ENCODE measurements at regions not wholly inside any gene's neighbourhood (a gene's known extent, or its start where the extent isn't known, plus 50 kb on each side); places are given as distances from the start of the nearest gene placed in this dataset.

DNA sequence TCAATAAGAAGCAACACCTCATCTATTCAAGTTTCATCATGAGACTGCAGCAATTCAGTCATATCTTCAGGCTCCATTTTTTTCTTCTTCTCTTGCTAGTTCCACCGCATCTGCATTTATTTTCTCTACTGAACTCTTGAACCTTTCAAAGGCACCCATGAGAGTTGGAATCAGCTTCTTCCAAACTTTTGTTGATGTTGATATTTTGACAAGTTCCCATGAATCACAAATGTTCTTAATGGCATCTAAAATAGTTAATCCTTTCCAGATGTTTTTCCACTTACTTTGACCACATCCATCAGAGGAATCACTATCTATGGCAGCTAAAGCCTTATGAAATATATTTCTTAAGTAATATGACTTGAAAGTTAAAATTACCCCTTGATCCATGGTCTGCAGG lies 434.3 kb downstream of the GPATCH2 start:
- no peak for DNase-seq

DNA sequence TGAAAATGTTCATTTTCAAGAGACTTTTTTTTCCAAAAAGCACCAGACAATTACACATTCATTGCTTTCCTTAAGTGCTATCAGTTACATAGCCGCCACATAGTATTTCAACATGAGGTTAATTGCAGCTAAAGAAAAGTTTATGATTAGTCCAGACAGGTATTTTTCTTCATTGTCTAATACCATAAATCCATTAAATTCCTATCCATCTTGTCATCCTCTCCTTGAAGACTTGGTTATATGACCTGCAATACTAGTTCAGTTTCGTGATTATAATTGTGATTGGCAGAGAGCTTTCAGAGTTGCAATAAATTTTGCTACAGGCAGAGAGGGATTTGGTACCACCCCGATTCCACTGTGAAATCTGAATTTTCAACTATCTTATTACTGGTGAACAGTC lies 437.7 kb downstream of the GPATCH2 start:
- no peak for DNase-seq

DNA sequence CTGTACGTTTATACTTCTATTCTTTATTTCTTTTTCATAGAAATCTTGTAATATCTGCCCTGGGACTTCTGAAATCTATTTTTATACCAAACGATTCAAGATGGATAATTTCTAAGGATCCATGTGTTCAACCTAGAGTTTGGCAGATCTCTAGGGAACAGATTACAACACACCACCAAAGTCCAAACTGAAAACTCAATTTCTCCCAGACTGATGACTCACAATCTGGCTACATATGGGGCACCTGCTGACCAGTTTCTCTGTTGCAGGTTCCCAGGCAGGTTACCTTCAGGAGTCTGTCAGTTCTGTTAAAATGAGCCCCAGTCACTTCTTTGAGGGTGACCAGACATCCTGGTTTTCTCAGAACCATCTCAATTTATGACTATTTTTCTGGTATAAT lies 439.4 kb downstream of the GPATCH2 start:
- no peak for DNase-seq

DNA sequence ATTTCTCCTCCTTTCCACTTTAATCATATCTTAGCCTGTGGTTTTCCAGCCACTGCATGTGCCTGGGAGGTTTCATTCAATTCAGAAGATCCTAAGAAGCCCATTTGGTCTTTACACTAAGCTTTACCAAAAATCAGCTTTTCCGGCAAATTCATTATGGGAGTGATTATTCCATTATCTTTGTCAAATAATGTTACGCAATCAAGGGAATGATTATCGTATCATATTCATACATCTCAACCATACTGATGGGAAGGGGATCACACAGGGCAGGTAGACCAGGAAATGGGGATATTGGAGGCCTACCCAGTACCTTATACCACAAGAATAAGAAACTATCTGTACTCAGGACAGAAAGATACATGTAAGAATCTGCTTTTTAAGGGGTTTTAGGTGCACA lies 440.5 kb downstream of the GPATCH2 start:
- no peak for DNase-seq

DNA sequence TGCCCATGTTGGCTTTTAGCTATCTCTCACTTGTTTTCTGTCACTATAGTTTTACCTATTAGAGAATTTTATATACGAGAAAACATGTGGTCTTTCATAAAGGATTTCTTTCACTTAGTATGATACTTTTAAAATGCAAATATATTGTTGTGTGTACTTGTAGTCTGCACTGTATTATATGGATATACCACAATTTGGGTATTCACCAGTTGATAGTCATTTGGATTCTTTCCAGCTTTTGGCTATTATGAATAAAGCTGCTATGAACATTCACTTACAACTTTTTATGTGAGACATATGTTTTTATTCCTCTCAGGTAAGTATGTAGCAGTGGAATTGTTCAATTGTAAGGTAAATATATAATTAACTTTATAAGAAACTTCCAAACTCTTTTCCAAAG lies 441.5 kb downstream of the GPATCH2 start:
- no peak for DNase-seq

DNA sequence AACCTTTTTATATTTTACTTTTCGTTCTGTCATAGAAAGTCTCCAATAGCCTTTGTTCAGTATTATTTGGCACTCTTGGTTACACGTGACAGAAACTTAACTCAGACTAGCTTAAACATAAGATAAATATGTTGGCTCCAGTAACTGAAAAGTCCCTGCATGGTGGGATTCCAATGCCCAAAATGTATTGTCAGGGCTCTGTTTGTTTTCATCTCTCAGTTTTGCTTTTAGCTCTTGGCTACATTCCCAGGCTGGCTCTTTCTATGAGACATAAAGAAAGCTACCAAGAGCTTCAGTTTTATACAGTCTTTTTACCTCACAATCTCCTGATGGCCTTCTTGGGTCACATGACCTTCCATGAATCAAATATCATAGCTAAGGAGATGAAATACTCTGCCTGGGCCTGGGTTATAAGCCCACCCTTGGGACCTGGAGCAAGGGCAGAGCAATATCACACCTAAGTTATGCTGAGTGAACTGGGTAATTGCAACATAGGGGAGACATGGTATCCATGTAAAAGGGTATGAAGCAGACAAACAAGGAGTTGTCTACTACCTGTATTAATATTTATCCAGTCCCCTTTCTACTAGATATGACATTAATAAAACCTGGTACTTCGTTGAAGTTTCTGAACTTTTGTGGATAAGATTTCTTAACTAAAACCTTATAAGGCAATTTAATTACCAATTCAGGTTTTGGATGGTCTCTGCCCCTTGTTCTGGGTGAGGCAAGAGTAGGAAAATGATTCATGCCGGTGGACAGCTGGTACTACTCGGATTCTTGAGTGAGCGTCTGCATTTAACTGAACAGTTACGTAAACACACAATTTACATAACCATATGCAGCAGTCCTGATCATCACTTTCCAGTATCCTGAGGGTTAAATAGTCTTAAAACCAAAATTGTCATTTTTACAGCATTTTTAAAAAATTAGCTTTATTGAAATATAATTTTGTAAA lies 442.3 kb downstream of the GPATCH2 start:
- DNase-seq: no peak

DNA sequence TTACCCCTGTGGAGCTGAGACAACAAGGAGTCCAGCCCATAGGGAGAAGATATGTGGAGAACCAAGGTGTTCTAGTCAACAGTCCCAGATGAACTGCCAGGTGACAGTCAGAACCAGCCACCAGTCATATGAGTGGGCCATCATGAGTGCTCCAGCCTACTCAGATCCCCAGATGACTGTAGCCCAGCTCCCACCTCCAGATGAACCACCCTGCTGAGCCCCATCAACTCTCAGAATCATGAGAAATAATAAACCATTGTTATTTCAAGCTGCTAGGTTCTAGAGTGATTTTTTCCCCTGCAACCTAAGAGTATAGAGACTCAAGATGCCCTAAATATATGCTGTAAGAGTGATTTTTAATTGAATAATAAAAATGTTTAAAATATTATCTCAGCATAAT lies 444.2 kb downstream of the GPATCH2 start:
- no peak for DNase-seq

DNA sequence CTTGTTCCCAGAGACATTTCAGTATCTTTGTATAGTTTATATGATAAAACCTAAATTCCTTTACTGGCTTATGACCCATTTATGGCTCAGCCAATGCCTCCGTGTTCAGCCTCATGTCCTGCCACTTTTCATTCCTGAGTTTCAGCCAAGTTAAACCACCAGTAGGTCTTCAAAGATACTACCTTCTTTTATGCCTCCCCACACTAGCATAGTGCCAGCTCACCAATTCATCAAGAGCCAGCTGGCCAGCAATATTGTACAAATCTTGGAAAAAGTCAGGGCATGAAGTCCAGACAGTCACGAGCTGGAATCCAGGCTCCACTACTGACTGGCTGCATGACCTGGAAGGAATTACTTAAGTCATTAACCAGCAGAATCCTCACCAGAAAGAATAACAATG lies 446.0 kb downstream of the GPATCH2 start:
- DNase-seq: no peak

DNA sequence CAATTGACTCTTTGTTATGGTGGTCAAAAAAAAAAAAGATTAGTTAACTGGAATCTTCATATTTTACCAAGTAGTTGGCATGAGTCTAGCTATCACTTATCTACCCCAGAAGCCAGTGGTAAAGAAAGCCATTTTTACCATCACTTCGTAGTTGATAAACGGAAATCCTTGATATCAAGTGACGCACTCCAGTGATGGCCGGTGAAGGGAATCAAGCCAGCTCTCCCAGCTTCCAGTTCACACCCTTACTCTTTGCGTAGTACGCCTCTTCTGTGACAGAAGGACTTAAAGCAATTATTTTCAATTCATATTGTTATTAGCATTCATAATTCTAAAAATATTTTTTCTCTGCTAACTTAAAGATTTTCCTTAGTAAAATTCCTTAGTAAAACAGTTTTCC lies 447.9 kb downstream of the GPATCH2 start:
- no peak for DNase-seq

DNA sequence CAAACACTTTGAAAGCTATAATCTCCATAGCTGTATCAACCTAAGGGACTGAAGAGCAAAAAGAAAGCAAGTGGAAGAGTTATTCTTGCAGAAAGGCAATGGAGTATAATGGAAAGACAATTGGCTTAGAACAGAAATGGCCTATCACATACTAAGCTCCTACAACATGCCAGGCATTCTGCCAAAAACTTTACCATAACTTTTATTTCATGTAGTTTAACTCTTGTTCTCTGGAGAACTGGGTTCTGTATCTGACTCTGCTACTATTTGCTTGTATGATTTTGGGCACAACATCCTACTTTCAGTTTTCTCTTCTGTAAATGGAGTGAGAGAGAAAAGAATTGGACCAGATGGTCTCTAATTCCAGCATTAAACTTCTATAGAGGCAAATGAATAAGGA lies 449.1 kb downstream of the GPATCH2 start:
- DNase-seq: no peak

DNA sequence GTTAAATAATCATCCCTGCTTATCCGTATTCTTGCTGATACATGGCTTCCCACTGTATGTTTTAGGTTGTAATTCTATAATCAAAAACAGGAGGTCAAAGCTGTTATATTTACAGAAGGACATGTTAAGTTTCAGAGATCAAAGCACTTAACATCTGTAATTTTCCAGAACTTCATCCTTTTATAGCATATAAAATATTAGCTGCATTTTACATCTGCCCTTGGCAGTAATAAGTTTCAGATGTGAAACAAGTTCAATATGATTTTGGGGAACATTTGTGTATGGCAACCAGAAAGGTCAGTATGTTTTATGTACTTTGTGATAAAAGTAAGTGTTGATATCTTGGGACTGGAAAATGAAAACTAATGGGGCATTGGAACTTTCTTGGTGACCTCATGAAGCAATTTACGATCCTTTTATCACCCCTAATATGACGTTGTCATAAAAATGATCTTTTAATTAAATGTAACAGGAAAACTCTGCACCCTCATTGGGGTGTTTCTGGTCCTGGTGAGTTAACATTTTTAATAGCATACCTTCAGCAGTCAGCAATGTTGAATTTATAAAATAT lies 449.6 kb downstream of the GPATCH2 start:
- DNase-seq: no peak

DNA sequence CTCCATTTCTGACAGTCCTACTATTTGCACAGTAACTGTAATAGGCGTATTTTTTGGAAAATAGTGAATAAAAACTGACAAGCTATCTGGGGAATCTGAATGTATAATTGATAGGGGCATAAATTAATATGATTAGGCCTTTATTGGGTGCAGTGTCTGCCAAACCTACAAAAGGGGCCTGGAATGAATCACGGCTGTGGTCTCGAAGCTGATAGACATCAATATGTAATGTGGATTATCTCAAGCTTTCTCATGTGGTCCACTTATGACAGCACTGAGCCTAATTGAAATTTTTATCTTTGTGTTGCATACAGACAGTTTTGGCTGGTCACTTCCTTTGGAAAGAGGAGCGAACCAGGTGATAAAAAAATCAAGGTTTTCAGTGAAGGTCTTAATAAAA lies 450.4 kb downstream of the GPATCH2 start:
- no peak for DNase-seq

DNA sequence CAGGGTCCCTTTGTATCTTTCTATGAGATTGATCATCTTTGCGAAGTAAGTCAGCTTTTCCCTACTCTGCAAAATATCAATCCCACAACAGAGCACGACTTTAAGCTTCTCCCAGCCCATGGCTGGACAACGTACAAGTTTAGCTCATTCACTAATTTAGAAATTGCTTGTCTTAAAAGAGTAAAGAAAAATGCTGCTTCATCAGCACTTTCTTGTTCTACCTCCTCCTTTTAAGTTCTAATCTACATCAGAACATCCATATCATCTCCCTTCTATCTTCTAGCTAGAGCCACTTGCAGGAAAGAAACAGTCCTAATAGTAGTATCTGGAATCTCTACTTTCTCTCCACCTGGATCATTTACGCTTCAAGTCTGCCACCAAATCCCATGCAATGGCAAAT lies 441.2 kb upstream of the ESRRG start:
- DNase-seq: no peak

DNA sequence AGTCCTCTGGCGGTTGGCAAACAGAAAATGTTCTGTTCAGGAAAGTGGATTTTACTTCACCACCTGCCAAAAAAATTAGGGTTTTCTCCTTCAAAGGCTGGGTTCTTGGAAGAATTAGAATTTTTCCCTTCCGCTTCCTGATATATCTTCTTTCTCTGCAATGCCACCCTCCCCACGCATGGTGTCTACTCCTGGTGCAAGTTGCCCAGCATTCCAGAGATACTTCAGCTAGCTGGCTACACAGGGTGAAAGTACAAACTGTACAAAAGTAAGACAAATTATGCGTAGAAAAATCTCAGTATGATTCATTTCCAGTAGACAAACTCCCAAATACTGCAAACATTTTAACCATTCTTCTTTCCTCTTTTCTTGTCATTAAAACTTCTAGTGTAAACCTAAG lies 430.1 kb upstream of the ESRRG start:
- no peak for DNase-seq

DNA sequence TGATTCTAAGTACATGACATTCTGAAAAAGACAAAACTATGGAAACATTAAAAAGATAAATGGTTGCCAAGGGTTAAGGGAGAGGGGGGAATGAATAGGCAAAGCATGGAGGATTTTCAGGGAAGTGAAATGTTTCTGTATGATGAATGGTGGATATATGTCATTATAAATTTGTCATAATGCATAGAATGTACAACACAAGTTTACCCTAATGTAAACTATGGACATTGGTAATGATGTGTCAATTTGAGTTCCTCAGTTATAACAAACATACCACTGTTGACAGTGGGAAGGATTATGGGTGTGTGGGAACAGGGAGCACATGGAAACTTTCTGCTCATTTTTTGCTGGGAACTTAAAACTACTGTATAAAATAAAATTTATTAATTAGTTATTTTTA lies 427.1 kb upstream of the ESRRG start:
- no peak for DNase-seq

DNA sequence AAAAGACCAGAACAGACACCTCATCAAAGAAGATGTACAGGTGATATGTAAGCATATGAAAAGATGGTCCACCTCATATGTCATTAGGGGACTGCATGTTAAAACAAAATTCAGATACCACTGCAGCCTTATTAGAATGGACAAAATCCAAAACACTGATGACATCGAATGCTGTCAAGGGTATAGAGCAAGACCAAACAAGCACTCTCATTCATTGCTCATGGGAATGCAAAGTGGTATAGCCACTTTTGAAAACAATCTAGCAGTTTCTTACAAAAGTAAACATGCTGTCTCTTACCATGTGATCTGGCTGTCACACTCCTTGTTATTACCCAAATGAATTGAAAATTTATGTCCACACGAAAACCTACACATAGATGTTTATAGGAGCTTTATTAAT lies 426.6 kb upstream of the ESRRG start:
- DNase-seq: no peak

DNA sequence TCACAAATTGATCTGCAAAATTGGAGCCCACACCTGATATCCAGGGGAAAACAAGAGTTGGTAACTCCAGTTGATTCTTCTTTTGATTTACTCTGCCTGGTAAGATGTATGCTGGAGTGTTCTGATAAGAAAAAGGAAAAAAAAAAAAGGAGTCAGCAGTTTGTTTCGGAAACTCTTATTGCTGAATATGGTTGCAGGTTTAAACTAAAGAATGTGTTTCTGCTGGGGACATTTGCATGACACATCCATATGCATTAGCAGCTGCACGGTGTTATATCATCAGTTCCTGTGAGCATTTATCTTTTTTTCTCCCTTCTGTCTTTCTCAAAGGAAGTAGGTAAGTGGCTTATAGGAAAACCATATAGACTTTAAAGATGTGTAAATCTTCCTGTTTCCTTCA lies 418.5 kb upstream of the ESRRG start:
- DNase-seq: no peak

DNA sequence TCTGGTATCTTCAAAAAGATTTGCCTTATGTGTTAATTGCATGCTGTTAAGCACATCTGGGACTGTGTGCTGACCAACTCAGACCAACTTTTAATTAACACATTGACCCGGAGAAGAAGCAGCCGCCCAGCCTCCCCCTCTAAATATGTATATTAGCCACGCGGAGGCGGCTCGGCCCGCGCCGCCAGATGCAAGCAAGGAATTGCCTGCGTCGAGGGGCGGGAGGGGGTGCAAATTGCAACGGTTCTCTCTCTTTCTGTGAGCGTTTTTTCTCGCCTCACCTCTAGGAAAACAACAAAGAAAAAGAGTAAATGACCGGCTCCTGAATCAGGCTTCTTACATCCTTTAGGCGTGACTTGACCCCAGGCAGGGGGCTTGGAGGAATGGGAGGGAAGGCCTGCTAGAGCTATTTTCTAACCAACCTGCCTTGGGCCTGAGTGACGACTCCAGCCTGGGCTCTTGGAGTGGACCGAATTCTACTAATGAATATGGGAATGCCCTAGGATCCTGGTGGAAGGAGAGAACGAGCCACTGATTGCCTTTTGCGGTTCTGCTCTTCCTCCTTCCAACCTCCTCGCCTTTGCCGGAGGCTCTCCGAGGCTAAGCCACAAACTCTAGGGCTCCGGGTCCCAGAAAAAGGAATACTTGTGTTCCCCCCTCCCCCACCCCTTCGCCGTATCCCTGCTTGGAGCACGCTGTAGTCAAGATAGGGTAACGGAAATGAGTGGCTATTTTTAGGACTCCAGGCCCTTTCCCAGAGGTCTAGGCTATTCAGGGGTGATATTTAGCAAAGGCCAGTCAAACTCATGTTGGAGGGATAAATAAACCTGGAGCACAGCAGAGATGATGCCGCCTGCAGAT lies 417.0 kb upstream of the ESRRG start:
- no peak for DNase-seq

DNA sequence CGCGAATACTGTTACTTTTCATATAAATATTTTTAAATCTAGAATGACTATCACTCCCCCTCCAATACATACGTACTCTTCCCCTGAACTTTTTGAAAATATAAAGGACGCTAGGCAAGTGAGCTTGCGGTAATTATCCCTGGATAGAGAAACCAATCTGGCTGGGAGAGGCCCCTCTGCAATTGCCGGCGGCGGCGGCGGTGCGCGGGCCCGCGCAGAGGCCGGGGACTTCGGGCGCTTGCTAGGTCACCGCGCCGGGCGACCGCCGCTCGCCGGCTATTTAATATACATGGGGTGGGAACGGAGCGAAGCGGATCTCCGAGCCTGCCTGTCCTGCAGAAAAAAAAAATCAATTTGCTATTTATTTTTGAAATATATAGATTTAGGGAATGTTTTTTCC lies 416.3 kb upstream of the ESRRG start:
- DNase-seq: no peak

DNA sequence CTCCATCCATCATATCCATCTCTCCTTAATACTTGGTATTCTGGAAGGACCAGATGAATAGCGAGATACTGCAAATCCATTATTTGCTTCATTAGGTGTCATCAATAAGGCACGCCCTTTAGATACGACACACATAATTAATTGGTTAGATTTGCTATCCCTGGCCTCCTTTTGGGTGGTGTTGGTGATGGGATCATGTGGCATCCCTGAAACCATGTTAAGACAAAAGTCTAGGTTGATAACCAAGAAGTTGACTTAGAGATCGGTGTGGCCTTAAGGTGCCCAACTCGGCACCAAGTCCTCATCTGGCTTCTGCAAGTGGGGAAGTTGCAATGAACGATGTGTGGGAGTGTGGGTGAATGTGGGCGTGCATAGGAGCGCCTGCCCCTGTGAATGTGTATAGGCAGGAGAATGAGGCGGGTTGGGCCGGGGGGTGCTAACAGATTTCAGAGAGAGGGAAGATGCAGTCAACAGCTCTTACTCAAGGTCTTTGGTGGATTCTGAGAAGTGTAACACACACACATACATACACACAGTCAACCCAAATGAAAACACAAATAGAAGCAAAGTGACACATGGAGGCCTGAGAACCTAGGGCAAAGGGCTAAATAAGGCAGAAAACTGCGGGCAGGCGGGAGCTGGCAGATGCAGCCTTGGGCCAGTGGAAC lies 415.7 kb upstream of the ESRRG start:
- DNase-seq: no peak

DNA sequence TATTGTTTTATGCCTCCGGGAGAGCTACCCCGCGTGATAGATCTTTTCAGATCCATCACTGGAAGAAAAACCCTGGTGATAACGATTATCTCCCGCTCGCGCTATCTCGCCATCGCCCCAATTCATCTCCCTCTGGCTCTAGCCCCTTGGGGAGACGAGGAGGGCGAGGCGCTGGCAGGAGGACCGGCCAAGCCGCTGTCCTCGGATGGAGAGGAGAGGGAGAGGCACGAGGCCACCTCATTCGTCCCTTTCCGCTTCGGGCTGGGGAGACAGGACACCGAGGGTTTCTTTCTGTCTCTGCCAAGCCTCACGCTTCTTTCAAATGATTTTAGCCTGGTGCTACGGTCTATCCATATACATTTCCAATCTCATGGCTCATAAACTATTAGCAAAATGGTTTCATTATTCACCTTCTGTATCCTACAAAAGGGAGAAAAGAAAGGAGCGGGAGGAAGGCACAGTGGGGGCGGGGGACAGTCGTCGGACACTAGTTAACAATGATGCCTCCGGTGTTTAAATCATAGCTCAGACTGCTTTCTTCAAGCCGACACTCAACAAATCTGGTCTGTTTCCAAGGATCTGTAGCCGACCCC lies 415.0 kb upstream of the ESRRG start:
- DNase-seq: no peak

DNA sequence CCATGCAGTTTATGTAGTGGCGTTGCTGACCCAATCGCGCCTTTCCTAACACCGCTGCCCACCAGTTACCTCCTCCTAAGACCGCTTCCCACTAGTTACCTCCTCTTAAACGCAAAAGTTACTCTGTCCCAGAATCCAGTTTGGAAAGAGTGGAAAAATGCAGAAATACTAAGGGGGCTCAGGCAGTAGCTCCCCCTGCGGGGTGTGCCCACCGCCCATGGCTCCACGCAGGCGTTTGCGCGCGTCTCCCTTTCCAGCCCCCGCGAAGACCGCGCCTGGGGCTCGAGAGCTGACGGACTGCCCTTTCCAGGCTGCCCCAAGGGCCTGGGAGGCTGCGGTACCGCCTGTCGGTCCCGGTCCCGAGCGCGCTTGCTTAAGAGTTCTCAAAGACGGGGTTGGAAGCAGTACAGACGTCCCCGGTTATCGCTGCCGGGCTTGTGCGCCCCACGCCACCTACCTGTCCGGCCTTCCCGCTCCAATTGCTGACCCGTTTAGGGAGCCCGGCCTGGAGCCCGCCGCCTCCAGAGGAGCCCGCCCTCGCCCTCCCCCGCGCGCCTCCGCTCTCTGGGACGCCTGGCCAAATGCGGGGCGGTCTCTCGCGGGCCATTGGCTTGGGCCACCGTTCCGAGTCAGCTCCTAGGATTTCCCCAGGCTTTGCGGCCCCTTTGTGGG lies 414.1 kb upstream of the ESRRG start:
- no peak for DNase-seq
